ENCODE measurements at regions not wholly inside any gene's neighbourhood (a gene's known extent, or its start where the extent isn't known, plus 50 kb on each side); places are given as distances from the start of the nearest gene placed in this dataset.

- Histone ChIP-seq H3K4me2 (ENCODE audit: low read length) (no peak overlapping the region), H2AFZ (ENCODE audit: low read depth, low read length, poor library complexity, severe bottlenecking) (no peak overlapping the region), H3K27ac (ENCODE audit: low read depth, low read length) (no peak overlapping the region), H3K9me2 (ENCODE audit: insufficient read depth) (no peaks in the 10 kb centered on the region), H3K4me3 (replicated peaks in 1 of 2; ENCODE audit: low read depth in 1 of 2, low read length in 2 of 2) (no peak overlapping the region), H3K36me3 (ENCODE audit: control insufficient read depth in 1 of 2, insufficient read depth in 2 of 2, low read length in 2 of 2) (no peaks in the 10 kb centered on the region), H3K27me3 (ENCODE audit: insufficient read depth, low read length) (no peaks in the 10 kb centered on the region), H3K79me2 (ENCODE audit: insufficient read depth, low read length) (no peaks in the 10 kb centered on the region; the same call in 1 of the 2 replicates), H3K9ac (ENCODE audit: low read length) (no peak overlapping the region), H4K20me1 (ENCODE audit: insufficient read depth) (no peaks in the 10 kb centered on the region), H3K4me1 (ENCODE audit: control insufficient read depth in 1 of 2, insufficient read depth in 2 of 2, low read length in 2 of 2) (peaks cover 20 to 35% of the 10 kb centered on the region in 2 experiments), H3K9me3 (ENCODE audit: control insufficient read depth in 1 of 2, insufficient read depth in 1 of 2, low read depth in 1 of 2, low read length in 2 of 2) (no peaks in the 10 kb centered on the region)
- ChIA-PET CTCF (no interaction called here), POLR2A (no interaction called here), RAD21 (ENCODE audit: low non-redundant PET in 1 of 2, low total read pairs in 2 of 2, uncharacterized antibody in 2 of 2, unreplicated experiment in 2 of 2) (no interaction called here)
- ATAC-seq (no peak), DNase-seq (ENCODE audit: low read depth, low spot score) (no peak)
- intact Hi-C loops (cut with micrococcal nuclease), result no loop called here
- BruUV-seq (replicated peaks), result no TSS peak
- TF ChIP-seq TCF7L2 (IDR thresholded peaks at IDR 0.05; ENCODE audit: borderline replicate concordance, extremely low read depth, insufficient read depth, insufficient read length), result no peak
- TF ChIP-seq EZH2 (IDR thresholded peaks at IDR 0.05), result no peak
- TF ChIP-seq JUND (IDR thresholded peaks at IDR 0.05), result no peak
- TF ChIP-seq, protein P1, sequence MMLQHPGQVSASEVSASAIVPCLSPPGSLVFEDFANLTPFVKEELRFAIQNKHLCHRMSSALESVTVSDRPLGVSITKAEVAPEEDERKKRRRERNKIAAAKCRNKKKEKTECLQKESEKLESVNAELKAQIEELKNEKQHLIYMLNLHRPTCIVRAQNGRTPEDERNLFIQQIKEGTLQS (IDR thresholded peaks at IDR 0.05), result no peak
- TF ChIP-seq ELF1 (IDR thresholded peaks at IDR 0.05; ENCODE audit: borderline replicate concordance, low read depth), result no peak
- TF ChIP-seq POLR2AphosphoS5 (IDR thresholded peaks at IDR 0.05; ENCODE audit: low read depth, low read length), result no peak
- TF ChIP-seq CEBPB (IDR thresholded peaks at IDR 0.05; ENCODE audit: low read depth), result no peak
Measured at GRCh38 chr3:159850481-159850880, 138.2 kb upstream of the IL12A start.

DNA sequence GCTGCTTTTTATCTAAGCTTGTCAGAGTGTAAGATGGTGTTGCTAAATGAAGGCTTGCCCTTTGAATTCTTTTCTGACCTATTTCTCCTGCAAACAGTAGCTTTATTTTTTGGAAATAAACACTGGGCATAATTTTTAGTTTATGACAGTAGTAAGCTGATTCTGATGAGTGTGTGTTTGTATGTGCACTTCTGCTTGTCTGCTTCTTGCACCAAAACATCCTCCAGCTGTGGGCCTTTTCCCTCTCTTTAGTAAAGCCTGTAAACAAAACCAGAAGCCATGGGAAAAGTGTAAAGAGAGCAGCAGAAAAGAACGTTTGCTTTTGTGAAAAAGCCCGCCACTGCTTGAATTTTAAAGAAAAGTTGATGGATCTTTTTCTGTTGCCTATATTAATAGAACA lies 136.4 kb upstream of the IL12A start:
- ChIA-PET POLR2A (interaction anchor here (1.4 kb wide), 1 partner anchor 12 kb away, joined by 3 read pairs; no protein-coding TSS in a partner anchor), CTCF (interaction anchor here (1.9 kb wide), 1 partner anchor 154 kb away, joined by 6 read pairs; no protein-coding TSS in a partner anchor), RAD21 (ENCODE audit: low non-redundant PET in 1 of 2, low total read pairs in 2 of 2, uncharacterized antibody in 2 of 2, unreplicated experiment in 2 of 2) (no interaction called here)
- no peak overlapping the region for H3K9ac ChIP-seq (ENCODE audit: low read length)
- H3K36me3 ChIP-seq (ENCODE audit: control insufficient read depth in 1 of 2, insufficient read depth in 2 of 2, low read length in 2 of 2), result no peaks in the 10 kb centered on the region
- DNase-seq (ENCODE audit: low read depth, low spot score) (no peak), ATAC-seq (no peak)
- peaks cover 21 to 41% of the 10 kb centered on the region in 2 experiments for H3K4me1 ChIP-seq (ENCODE audit: control insufficient read depth in 1 of 2, insufficient read depth in 2 of 2, low read length in 2 of 2)
- peak overlapping the region; percentile 63 for H3K4me2 ChIP-seq (ENCODE audit: low read length)
- H2AFZ ChIP-seq (ENCODE audit: low read depth, low read length, poor library complexity, severe bottlenecking), result no peak overlapping the region
- H3K27ac ChIP-seq (ENCODE audit: low read depth, low read length), result no peak overlapping the region
- H4K20me1 ChIP-seq (ENCODE audit: insufficient read depth), result no peaks in the 10 kb centered on the region
- H3K9me3 ChIP-seq (ENCODE audit: control insufficient read depth in 1 of 2, insufficient read depth in 1 of 2, low read depth in 1 of 2, low read length in 2 of 2), result no peaks in the 10 kb centered on the region
- H3K79me2 ChIP-seq (ENCODE audit: insufficient read depth, low read length), result no peaks in the 10 kb centered on the region; the same call in 1 of the 2 replicates
- BruUV-seq (replicated peaks), result no TSS peak
- intact Hi-C loops (cut with micrococcal nuclease), result no loop called here
- no peaks in the 10 kb centered on the region for H3K9me2 ChIP-seq (ENCODE audit: insufficient read depth)
- TF ChIP-seq TCF7L2 (IDR thresholded peaks at IDR 0.05; ENCODE audit: borderline replicate concordance, extremely low read depth, insufficient read depth, insufficient read length), result no peak
- TF ChIP-seq SP1 (IDR thresholded peaks at IDR 0.05; ENCODE audit: low read depth), result no peak
- TF ChIP-seq REST (IDR thresholded peaks at IDR 0.05; ENCODE audit: low read depth), result no peak
- TF ChIP-seq MAX (IDR thresholded peaks at IDR 0.05), result no peak
- no peak for TF ChIP-seq ZNF274 (IDR thresholded peaks at IDR 0.05; ENCODE audit: low read depth, low read length)
- no peak for TF ChIP-seq ELF1 (IDR thresholded peaks at IDR 0.05; ENCODE audit: borderline replicate concordance, low read depth)
- TF ChIP-seq ZFX (IDR thresholded peaks at IDR 0.05), result no peak
- no peak for TF ChIP-seq POLR2A (IDR thresholded peaks at IDR 0.05; ENCODE audit: borderline replicate concordance, extremely low read depth, insufficient read depth, insufficient read length)
- TF ChIP-seq FOSL1 (IDR thresholded peaks at IDR 0.05; ENCODE audit: low read depth), result no peak
- no peak for TF ChIP-seq EZH2phosphoT487 (IDR thresholded peaks at IDR 0.05; ENCODE audit: borderline replicate concordance)
- H3K4me3 ChIP-seq (replicated peaks in 1 of 2; ENCODE audit: low read depth in 1 of 2, low read length in 2 of 2), result no peak overlapping the region
- no peaks in the 10 kb centered on the region for H3K27me3 ChIP-seq (ENCODE audit: insufficient read depth, low read length)

Measured in HCT116 (cell line).